Naive thymus-derived CD8-positive, alpha-beta T cell (primary cell): ENCODE measurements at regions not wholly inside any gene's neighbourhood (a gene's known extent, or its start where the extent isn't known, plus 50 kb on each side); places are given as distances from the start of the nearest gene placed in this dataset.

Experiments
- ATAC-seq, 2 donors: fragments of 150-1000 bp; cut with Tn5 transposase in 1 of 2; sonication (Bioruptor Pico), chemical (Tn5 transposase) in 1 of 2; 1 replicate in 1 of 2; 2 replicates in 1 of 2; pipeline ENCODE4 v1.10.0; 2021; ENCODE audit warnings: mild to moderate bottlenecking in 2 of 2, moderate library complexity in 2 of 2
- POLR2A ChIA-PET: fragments of 350-600 bp; sonication (Branson Sonifier 250); formaldehyde crosslinking; loops from one replicate; lab custom pipeline; 2021; ENCODE audit warnings: antibody characterized with exemption; lab: Charles Lee
- DNase-seq, 10 donors: peaks; one replicate each; pipeline versions ENCODE4 v3.0.0 to v3.0.0-alpha.2; 2020 to 2022
- H3K27ac Mint-ChIP-seq, 10 donors: one replicate each; pipeline ENCODE4 v1.8.0; 2020 to 2022; ENCODE audit warnings: mild to moderate bottlenecking in 10 of 10, mixed read lengths in 10 of 10, moderate library complexity in 4 of 10, inconsistent platforms in 1 of 10
- H3K27me3 Mint-ChIP-seq, 5 donors: one replicate each; pipeline ENCODE4 v1.8.0; 2021 to 2022; ENCODE audit warnings: mixed read lengths in 5 of 5
- H3K36me3 Mint-ChIP-seq, 3 donors: one replicate each; pipeline ENCODE4 v1.8.0; 2020 to 2022; ENCODE audit warnings: mixed read lengths in 3 of 3, mild to moderate bottlenecking in 2 of 3, inconsistent platforms in 1 of 3
- H3K4me1 Mint-ChIP-seq, 4 donors: one replicate each; pipeline ENCODE4 v1.8.0; 2021 to 2022; ENCODE audit warnings: mixed read lengths in 4 of 4
- H3K4me3 Mint-ChIP-seq, 10 donors: one replicate each; pipeline ENCODE4 v1.8.0; 2020 to 2022; ENCODE audit warnings: mild to moderate bottlenecking in 10 of 10, mixed read lengths in 10 of 10, moderate library complexity in 6 of 10, inconsistent platforms in 1 of 10
- H3K9me3 Mint-ChIP-seq, 9 donors: one replicate each; pipeline ENCODE4 v1.8.0; 2020 to 2022; ENCODE audit warnings: mixed read lengths in 9 of 9, mild to moderate bottlenecking in 3 of 9, inconsistent platforms in 1 of 9, moderate library complexity in 1 of 9

GRCh38 chr9:134487066-134487710 is 154.4 kb upstream of the COL5A1 start:
- H3K27me3 Mint-ChIP-seq = peaks cover 0 to 6% (median 0%) of the 10 kb centered on the region in 5 donors
- no peak overlapping the region for H3K4me3 Mint-ChIP-seq
- no peaks in the 10 kb centered on the region for H3K36me3 Mint-ChIP-seq
- H3K9me3 Mint-ChIP-seq = peaks cover 0 to 1% (median 0%) of the 10 kb centered on the region in 9 donors
- H3K27ac Mint-ChIP-seq = peak overlapping the region in 2 of 10 donors; percentile 31 to 37
- peak in 1 of 10 donors; percentile 36 for DNase-seq
- POLR2A ChIA-PET = no interaction called here
- ATAC-seq = no peak
- H3K4me1 Mint-ChIP-seq = peaks cover 0 to 19% (median under 1%) of the 10 kb centered on the region in 4 donors

- POLR2A ChIA-PET = no interaction called here
- no peak for ATAC-seq
- peaks cover 0 to 19% (median under 1%) of the 10 kb centered on the region in 4 donors for H3K4me1 Mint-ChIP-seq
Measured at GRCh38 chr9:134488331-134489280, 153.0 kb upstream of the COL5A1 start.

GRCh38 chr9:134489621-134490408 is 151.8 kb upstream of the COL5A1 start:
- H3K27ac Mint-ChIP-seq = no peak overlapping the region
- H3K9me3 Mint-ChIP-seq = peaks cover 0 to 1% (median 0%) of the 10 kb centered on the region in 9 donors
- no peaks in the 10 kb centered on the region for H3K36me3 Mint-ChIP-seq
- ATAC-seq = no peak
- H3K4me3 Mint-ChIP-seq = no peak overlapping the region
- peaks cover 0 to 17% (median 2%) of the 10 kb centered on the region in 5 donors for H3K27me3 Mint-ChIP-seq
- POLR2A ChIA-PET = no interaction called here
- peaks cover 0 to 13% (median under 1%) of the 10 kb centered on the region in 4 donors for H3K4me1 Mint-ChIP-seq
- peak in 1 of 10 donors; percentile 22 for DNase-seq

More at GRCh38 chr9:134488331-134489280, 153.0 kb upstream of the COL5A1 start:
- Mint-ChIP-seq H3K4me3 (no peak overlapping the region), H3K27ac (peak overlapping the region in 2 of 10 donors; percentile 3 to 29), H3K27me3 (peaks cover 0 to 15% (median 2%) of the 10 kb centered on the region in 5 donors), H3K9me3 (peaks cover 0 to 1% (median 0%) of the 10 kb centered on the region in 9 donors), H3K36me3 (no peaks in the 10 kb centered on the region)
- peak in 1 of 10 donors; percentile 36 for DNase-seq

- POLR2A ChIA-PET = no interaction called here
- Mint-ChIP-seq H3K4me3 (no peak overlapping the region), H3K36me3 (no peaks in the 10 kb centered on the region), H3K27ac (no peak overlapping the region), H3K27me3 (peaks cover 0 to 19% (median 4%) of the 10 kb centered on the region in 5 donors), H3K9me3 (peaks cover 0 to 1% (median 0%) of the 10 kb centered on the region in 9 donors), H3K4me1 (peaks cover 0 to 8% (median under 1%) of the 10 kb centered on the region in 4 donors)
- no peak for ATAC-seq
- peak in 1 of 10 donors; percentile 15 for DNase-seq
Measured at GRCh38 chr9:134490446-134490845, 151.2 kb upstream of the COL5A1 start.

GRCh38 chr9:134491196-134491835 is 150.3 kb upstream of the COL5A1 start:
- H3K36me3 Mint-ChIP-seq = no peaks in the 10 kb centered on the region
- no peak overlapping the region for H3K27ac Mint-ChIP-seq
- no peak for ATAC-seq
- peaks cover 0 to 1% (median 0%) of the 10 kb centered on the region in 9 donors for H3K9me3 Mint-ChIP-seq
- peaks cover 2 to 23% (median 6%) of the 10 kb centered on the region in 5 donors for H3K27me3 Mint-ChIP-seq
- no peak overlapping the region for H3K4me3 Mint-ChIP-seq
- DNase-seq = peak in 1 of 10 donors; percentile 24
- POLR2A ChIA-PET = no interaction called here
- peaks cover 0 to 4% (median under 1%) of the 10 kb centered on the region in 4 donors for H3K4me1 Mint-ChIP-seq

- POLR2A ChIA-PET = no interaction called here
- Mint-ChIP-seq H3K4me1 (peaks cover 0 to 4% (median under 1%) of the 10 kb centered on the region in 4 donors), H3K4me3 (no peak overlapping the region), H3K9me3 (peaks cover 0 to 1% (median 0%) of the 10 kb centered on the region in 9 donors), H3K36me3 (no peaks in the 10 kb centered on the region), H3K27ac (no peak overlapping the region), H3K27me3 (peaks cover 2 to 25% (median 6%) of the 10 kb centered on the region in 5 donors)
- ATAC-seq = no peak
- peak in 1 of 10 donors; percentile 42 for DNase-seq
Measured at GRCh38 chr9:134491856-134492255, 149.7 kb upstream of the COL5A1 start.

- DNase-seq (peak in 1 of 10 donors; percentile 38), ATAC-seq (no peak)
- Mint-ChIP-seq H3K4me3 (no peak overlapping the region), H3K27ac (peak overlapping the region in 1 of 10 donors; percentile 22), H3K27me3 (peaks cover 2 to 28% (median 6%) of the 10 kb centered on the region in 5 donors), H3K36me3 (no peaks in the 10 kb centered on the region), H3K9me3 (peaks cover 0 to 1% (median 0%) of the 10 kb centered on the region in 9 donors), H3K4me1 (peaks cover 0 to 4% (median under 1%) of the 10 kb centered on the region in 4 donors)
- POLR2A ChIA-PET = no interaction called here
Measured at GRCh38 chr9:134492281-134492691, 149.3 kb upstream of the COL5A1 start.

GRCh38 chr9:134492721-134493460 is 148.7 kb upstream of the COL5A1 start:
- Mint-ChIP-seq H3K36me3 (no peaks in the 10 kb centered on the region), H3K4me3 (no peak overlapping the region), H3K27ac (peak overlapping the region in 1 of 10 donors; percentile 22), H3K4me1 (peaks cover 0 to 4% (median under 1%) of the 10 kb centered on the region in 4 donors), H3K27me3 (peaks cover 2 to 28% (median 6%) of the 10 kb centered on the region in 5 donors), H3K9me3 (peaks cover 0 to 1% (median 0%) of the 10 kb centered on the region in 9 donors)
- ATAC-seq (no peak), DNase-seq (peak in 1 of 10 donors; percentile 46)
- POLR2A ChIA-PET = interaction anchor here (0.6 kb wide), 1 partner anchor 23 kb away, joined by 3 read pairs; no protein-coding TSS in a partner anchor

GRCh38 chr9:134493461-134494272 is 147.9 kb upstream of the COL5A1 start:
- peaks cover 0 to 1% (median 0%) of the 10 kb centered on the region in 9 donors for H3K9me3 Mint-ChIP-seq
- H3K27ac Mint-ChIP-seq = no peak overlapping the region
- peaks cover 0 to 4% (median under 1%) of the 10 kb centered on the region in 4 donors for H3K4me1 Mint-ChIP-seq
- POLR2A ChIA-PET = no interaction called here
- no peaks in the 10 kb centered on the region for H3K36me3 Mint-ChIP-seq
- H3K4me3 Mint-ChIP-seq = no peak overlapping the region
- DNase-seq = peak in 1 of 10 donors; percentile 26
- peaks cover 2 to 28% (median 6%) of the 10 kb centered on the region in 5 donors for H3K27me3 Mint-ChIP-seq
- ATAC-seq = no peak

- ATAC-seq (no peak), DNase-seq (peak in 1 of 10 donors; percentile 43)
- peaks cover 2 to 28% (median 6%) of the 10 kb centered on the region in 5 donors for H3K27me3 Mint-ChIP-seq
- no peak overlapping the region for H3K4me3 Mint-ChIP-seq
- H3K27ac Mint-ChIP-seq = no peak overlapping the region
- H3K36me3 Mint-ChIP-seq = no peaks in the 10 kb centered on the region
- peaks cover 0 to 4% (median under 1%) of the 10 kb centered on the region in 4 donors for H3K4me1 Mint-ChIP-seq
- POLR2A ChIA-PET = no interaction called here
- H3K9me3 Mint-ChIP-seq = peaks cover 0 to 1% (median 0%) of the 10 kb centered on the region in 9 donors
Measured at GRCh38 chr9:134494273-134494815, 147.3 kb upstream of the COL5A1 start.
